Fibroblast of villous mesenchyme (primary cell): ENCODE measurements at regions not wholly inside any gene's neighbourhood (a gene's known extent, or its start where the extent isn't known, plus 50 kb on each side); places are given as distances from the start of the nearest gene placed in this dataset.

Experiments used
- DNase-seq: peaks from one replicate; pipeline ENCODE4 v3.0.0-alpha.2; 2010; ENCODE audit warnings: low read depth
- H3K4me3 ChIP-seq: 2 replicates; pipeline ENCODE4 v1.5.1; 2011; ENCODE audit warnings: low read depth, mild to moderate bottlenecking, low read length
- TF ChIP-seq, protein P1 (sequence below): IDR thresholded peaks from 2 replicates; pipeline ENCODE4 v1.5.1; 2012; ENCODE audit warnings: low read depth, mild to moderate bottlenecking, low read length; ENCODE audit not compliant: insufficient read depth

DNA sequence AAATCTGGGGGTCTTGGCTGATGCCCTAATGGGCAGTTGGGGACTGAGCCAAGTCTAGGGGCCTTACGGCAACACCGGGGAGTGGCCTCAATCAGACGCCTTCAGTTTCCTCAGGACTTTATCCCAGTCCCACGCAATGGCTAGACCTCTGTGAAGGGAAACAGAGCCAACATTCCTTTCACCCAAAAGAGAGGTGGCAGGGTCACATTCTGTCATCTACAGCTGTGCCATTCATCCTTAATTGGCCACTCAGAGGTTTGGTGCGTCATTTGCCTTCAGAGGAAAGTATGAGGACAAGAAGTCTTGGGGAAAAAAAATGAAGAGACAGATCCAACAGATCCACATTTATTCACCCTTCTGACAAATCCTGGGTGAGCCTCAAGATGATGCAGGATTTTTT is 166.9 kb upstream of the AVPR1A start:
- TF ChIP-seq, protein P1, sequence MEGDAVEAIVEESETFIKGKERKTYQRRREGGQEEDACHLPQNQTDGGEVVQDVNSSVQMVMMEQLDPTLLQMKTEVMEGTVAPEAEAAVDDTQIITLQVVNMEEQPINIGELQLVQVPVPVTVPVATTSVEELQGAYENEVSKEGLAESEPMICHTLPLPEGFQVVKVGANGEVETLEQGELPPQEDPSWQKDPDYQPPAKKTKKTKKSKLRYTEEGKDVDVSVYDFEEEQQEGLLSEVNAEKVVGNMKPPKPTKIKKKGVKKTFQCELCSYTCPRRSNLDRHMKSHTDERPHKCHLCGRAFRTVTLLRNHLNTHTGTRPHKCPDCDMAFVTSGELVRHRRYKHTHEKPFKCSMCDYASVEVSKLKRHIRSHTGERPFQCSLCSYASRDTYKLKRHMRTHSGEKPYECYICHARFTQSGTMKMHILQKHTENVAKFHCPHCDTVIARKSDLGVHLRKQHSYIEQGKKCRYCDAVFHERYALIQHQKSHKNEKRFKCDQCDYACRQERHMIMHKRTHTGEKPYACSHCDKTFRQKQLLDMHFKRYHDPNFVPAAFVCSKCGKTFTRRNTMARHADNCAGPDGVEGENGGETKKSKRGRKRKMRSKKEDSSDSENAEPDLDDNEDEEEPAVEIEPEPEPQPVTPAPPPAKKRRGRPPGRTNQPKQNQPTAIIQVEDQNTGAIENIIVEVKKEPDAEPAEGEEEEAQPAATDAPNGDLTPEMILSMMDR, result no peak
- no peak overlapping the region for H3K4me3 ChIP-seq
- DNase-seq, result no peak

DNA sequence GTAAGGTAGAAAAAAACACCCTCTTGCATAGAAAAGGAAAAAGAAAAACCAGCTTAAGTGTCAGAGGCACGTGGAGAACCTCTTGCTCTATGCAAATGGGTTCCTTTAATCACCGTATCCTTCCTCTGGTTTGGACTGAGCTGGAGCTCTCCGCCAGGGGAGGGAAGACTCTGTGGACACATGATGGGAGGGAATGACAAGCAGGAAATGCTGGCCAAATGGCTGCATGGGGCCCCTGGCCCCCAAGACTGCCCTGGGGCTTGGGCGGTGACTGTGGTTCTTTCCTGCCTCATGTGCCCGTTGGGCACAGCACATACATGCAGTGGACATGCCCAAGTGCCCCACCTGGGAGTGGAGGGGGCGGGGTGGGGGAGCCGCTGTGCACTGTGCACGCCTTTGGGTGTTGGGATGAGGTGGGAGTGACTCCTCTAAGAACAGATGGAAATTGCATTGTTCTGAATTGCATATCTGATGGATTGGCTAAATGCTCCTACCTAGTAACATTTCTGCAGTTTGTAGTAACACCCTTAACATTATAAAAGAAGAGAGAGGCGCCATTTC is 166.4 kb upstream of the AVPR1A start:
- DNase-seq, result no peak
- no peak overlapping the region for H3K4me3 ChIP-seq
- TF ChIP-seq, protein P1, result no peak

DNA sequence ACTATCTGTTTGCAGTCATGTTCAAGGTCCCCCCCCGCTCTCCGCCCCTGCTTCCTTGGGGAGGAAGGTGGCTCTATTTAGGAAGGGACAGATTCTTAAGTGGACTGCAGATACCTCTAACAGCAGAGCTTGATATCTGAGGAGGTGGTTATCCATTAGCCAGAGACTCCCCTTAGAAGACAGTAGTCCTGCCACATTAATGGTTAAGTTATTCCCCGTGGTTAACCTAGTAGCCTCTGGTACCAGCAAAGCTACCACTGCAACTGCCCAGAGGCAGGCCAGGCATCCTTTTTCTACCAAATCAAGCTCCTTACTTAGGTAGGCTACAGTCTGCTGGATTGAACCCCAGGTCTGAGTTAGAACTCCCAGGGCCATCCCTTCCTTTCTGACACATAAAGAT is 162.1 kb upstream of the AVPR1A start:
- TF ChIP-seq, protein P1, result no peak
- no peak overlapping the region for H3K4me3 ChIP-seq
- no peak for DNase-seq

DNA sequence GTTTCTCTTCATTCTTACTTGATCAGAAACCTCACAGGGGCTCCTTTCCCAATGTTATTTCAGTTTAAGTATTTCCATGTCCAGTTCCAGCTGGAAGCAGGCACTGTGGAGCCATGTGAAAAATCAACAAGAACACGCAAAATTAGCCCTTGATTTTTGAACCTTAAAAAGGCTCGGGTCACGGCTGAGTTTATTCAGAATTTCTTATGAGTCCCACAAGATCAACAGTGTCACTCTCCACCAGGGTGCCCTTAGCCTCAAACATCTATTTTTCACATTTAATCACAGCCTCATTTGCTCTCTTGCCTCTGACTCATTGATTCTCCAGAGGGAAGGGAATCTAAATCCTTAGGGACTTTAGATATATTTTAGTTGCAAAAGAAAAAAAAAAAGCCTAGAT is 157.7 kb upstream of the AVPR1A start:
- DNase-seq, result no peak
- TF ChIP-seq, protein P1, result no peak
- no peak overlapping the region for H3K4me3 ChIP-seq

DNA sequence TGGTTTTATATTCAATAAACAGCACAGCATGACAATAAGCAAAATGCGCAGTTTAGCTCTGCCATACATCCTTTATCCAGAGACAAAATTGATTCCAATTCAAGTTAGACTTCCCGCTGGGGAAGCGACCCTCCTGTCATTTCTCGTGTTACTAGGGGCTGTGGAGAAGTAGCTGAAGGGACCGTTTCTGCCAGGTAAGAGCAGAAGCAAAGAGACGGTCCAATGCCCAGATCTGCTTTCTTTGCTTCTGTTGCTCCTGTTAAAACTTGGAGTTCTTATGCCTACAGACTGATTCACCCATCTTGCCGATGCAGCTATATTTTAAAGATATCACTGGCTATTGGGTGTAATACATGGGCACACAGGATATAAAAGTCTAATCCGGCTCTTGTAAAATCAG is 156.8 kb upstream of the AVPR1A start:
- no peak overlapping the region for H3K4me3 ChIP-seq
- TF ChIP-seq, protein P1, result no peak
- no peak for DNase-seq

DNA sequence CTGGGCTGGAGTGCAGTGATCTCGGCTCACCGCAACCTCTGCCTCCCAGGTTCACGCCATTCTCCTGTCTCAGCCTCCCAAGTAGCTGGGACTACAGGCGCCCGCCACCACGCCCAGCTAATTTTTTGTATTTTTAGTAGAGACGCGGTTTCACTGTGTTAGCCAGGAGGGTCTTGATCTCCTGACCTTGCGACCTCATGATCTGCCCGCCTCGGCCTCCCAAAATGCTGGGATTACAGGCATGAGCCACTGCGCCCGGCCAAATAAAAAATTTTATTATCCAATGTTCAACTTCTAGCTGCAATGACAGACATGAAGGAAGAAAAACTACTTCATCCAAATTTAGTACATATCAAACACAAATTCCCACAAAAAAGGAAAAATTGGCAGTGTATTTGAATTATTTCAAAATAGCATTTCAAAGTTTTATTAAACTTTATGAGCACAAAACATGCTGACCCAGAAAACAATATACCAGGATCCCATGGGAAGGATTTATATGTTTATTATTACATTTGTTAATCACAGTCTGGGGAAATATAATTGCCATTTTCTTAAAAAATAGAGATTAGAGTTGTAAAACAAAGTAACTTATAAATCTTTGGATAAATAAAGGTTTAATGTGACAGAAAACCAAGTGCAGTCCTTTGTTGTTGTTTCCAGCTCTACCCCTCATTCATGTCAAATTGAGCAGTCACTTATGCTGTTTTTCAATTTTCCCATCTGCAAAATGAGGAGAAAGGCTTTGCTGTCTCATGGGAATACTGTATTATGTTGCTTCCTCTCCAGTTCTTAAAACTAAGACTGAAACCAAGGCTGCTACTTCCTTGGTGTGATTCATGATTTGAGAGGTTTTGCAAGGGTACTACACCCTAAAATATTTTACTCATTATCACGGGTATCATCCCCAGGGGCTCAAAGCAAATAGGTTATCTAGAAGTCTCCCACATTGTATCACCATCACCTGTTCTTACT is 155.2 kb upstream of the AVPR1A start:
- TF ChIP-seq, protein P1, result no peak
- H3K4me3 ChIP-seq, result no peak overlapping the region
- no peak for DNase-seq

DNA sequence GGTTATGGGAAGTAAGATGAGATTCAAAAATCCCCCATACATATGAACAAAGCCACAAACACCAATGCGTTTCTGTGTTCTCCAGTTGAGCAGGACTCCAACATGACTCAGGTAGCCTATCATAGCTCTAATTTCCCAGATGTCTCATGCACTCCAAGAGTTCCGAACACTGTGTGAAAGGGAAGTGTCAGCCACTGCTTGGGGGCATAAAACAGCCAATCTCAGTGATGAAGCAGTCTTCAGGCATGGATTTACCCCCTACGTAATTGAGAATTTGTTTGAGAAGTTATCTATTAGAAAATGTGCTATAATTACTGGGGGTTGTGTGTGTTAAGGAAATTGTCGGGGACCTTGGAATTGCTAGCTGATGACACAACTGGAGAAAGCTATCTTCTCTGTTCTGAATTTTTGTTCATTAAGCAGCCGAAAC is 153.9 kb upstream of the AVPR1A start:
- DNase-seq, result no peak
- TF ChIP-seq, protein P1, result no peak
- H3K4me3 ChIP-seq, result peak overlapping the region; percentile 8
